Peyer's patch (tissue), 4 donors: ENCODE measurements at regions not wholly inside any gene's neighbourhood (a gene's known extent, or its start where the extent isn't known, plus 50 kb on each side); places are given as distances from the start of the nearest gene placed in this dataset.

Experiments used
- POLR2A ChIP-seq, 2 donors: fragments of 450-650 bp; IDR thresholded peaks; one replicate each; pipeline ENCODE4 v1.5.1; 2017; ENCODE audit warnings: antibody characterized with exemption in 2 of 2, mild to moderate bottlenecking in 2 of 2, moderate library complexity in 2 of 2
- TF ChIP-seq, protein P1 (sequence below), 6 experiments: fragments of 450-650 bp in 4 of 6; fragments of 200-600 bp in 2 of 6; sonication (generic) in 1 of 6; IDR thresholded peaks; one replicate each; pipeline ENCODE4 v1.5.1; 2017 to 2019; ENCODE audit warnings: antibody characterized with exemption in 6 of 6, mild to moderate bottlenecking in 3 of 6, moderate library complexity in 1 of 6

DNA sequence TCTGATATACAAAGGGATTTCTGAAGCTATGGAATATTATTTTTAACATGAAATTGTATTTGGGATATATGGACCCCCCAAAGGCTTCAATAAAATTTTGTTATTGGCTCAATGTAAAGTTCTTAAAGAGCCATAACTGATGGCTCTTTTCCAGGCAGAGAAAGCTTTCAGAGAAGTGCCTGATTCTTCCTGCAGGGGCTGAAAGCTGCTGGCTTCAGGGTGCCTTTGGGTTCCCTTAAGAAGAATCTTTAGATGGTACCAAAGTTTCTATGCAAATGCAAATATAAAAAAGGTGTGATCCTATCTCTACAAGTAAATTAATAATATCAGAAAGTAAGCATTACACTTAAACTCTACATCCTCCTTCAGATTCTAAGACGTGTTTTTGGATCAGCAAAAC lies 72.6 kb downstream of the NR2F2 start:
- TF ChIP-seq, protein P1, sequence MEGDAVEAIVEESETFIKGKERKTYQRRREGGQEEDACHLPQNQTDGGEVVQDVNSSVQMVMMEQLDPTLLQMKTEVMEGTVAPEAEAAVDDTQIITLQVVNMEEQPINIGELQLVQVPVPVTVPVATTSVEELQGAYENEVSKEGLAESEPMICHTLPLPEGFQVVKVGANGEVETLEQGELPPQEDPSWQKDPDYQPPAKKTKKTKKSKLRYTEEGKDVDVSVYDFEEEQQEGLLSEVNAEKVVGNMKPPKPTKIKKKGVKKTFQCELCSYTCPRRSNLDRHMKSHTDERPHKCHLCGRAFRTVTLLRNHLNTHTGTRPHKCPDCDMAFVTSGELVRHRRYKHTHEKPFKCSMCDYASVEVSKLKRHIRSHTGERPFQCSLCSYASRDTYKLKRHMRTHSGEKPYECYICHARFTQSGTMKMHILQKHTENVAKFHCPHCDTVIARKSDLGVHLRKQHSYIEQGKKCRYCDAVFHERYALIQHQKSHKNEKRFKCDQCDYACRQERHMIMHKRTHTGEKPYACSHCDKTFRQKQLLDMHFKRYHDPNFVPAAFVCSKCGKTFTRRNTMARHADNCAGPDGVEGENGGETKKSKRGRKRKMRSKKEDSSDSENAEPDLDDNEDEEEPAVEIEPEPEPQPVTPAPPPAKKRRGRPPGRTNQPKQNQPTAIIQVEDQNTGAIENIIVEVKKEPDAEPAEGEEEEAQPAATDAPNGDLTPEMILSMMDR (IDR thresholded peaks at IDR 0.05), result no peak
- TF ChIP-seq POLR2A (IDR thresholded peaks at IDR 0.05), result no peak
